NCI-H2227 (cell line): ENCODE measurements at regions not wholly inside any gene's neighbourhood (a gene's known extent, or its start where the extent isn't known, plus 50 kb on each side); places are given as distances from the start of the nearest gene placed in this dataset.
A peak's percentile ranks its signal among the peaks of the same experiment; 100 is the strongest.
"Not testable (repeated sequence)": the region's sequence is repeated elsewhere in the genome, so short reads cannot be mapped to it uniquely, and the experiment has no call there.

Source experiments
- DNase-seq: peaks from one replicate; lab custom pipeline; 2025; ENCODE audit not compliant: unreplicated experiment; lab: John Stamatoyannopoulos, UW

- DNase-seq = no peak
These were observed 230.0 kb upstream of the EGLN3 start for GRCh38 chr14:34180869-34181268.

- no peak for DNase-seq
These were observed 229.6 kb upstream of the EGLN3 start for GRCh38 chr14:34180434-34180833.

GRCh38 chr14:34179727-34180126, 228.9 kb upstream of the EGLN3 start:
- peak; percentile 15 for DNase-seq

- no peak for DNase-seq
These were observed 226.6 kb upstream of the EGLN3 start for GRCh38 chr14:34177466-34177865.

- no peak for DNase-seq
These were observed 224.7 kb upstream of the EGLN3 start for GRCh38 chr14:34175574-34175973.

- DNase-seq = no peak
These were observed 224.1 kb upstream of the EGLN3 start for GRCh38 chr14:34174973-34175372.

GRCh38 chr14:34173916-34174315, 223.0 kb upstream of the EGLN3 start:
- DNase-seq = no peak

- no peak for DNase-seq
These were observed 221.9 kb upstream of the EGLN3 start for GRCh38 chr14:34172550-34173368.

GRCh38 chr14:34172173-34172451, 221.2 kb upstream of the EGLN3 start:
- DNase-seq = no peak

- no peak for DNase-seq
These were observed 220.7 kb upstream of the EGLN3 start for GRCh38 chr14:34171431-34172172.

- DNase-seq = no peak
These were observed 220.0 kb upstream of the EGLN3 start for GRCh38 chr14:34170882-34171281.

GRCh38 chr14:34169561-34169960, 218.7 kb upstream of the EGLN3 start:
- no peak for DNase-seq

GRCh38 chr14:34168656-34169055, 217.8 kb upstream of the EGLN3 start:
- no peak for DNase-seq

- DNase-seq = no peak
These were observed 215.0 kb upstream of the EGLN3 start for GRCh38 chr14:34165847-34166350.

- no peak for DNase-seq
These were observed 213.4 kb upstream of the EGLN3 start for GRCh38 chr14:34164162-34164864.

- DNase-seq = no peak
These were observed 210.6 kb upstream of the EGLN3 start for GRCh38 chr14:34161351-34162082.

- no peak for DNase-seq
These were observed 209.7 kb upstream of the EGLN3 start for GRCh38 chr14:34160619-34161018.

GRCh38 chr14:34157651-34158050, 206.8 kb upstream of the EGLN3 start:
- no peak for DNase-seq

- DNase-seq = no peak
These were observed 196.6 kb upstream of the EGLN3 start for GRCh38 chr14:34147461-34147860.

- not testable (repeated sequence) for DNase-seq
These were observed 189.3 kb upstream of the EGLN3 start for GRCh38 chr14:34140127-34140526.
